ENCODE measurements at regions not wholly inside any gene's neighbourhood (a gene's known extent, or its start where the extent isn't known, plus 50 kb on each side); places are given as distances from the start of the nearest gene placed in this dataset.
"Not testable (repeated sequence)": the region's sequence is repeated elsewhere in the genome, so short reads cannot be mapped to it uniquely, and the experiment has no call there.

DNA sequence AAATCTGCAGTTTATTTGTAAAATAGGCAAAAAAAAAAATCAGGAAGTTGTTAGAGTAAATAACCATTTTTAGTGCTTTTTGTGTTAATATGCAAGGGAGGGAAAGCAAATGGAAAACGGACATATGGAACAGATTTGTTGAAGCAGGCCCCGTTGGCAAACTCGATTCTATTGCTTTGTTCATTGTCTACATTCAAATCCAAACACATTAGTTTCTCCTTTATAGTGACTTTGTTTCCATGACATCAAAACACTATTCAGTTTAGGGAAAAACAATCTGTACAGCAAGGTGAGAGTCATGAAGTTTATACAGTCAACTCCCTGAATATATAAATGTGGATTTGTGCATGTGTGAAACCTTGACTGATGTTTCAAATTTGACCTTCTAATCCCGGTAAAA is 142.2 kb downstream of the FAM47A start:
- Histone ChIP-seq H3K9ac (ENCODE audit: low read depth, low read length) (no peak overlapping the region), H3K4me1 (ENCODE audit: insufficient read depth, low read length) (no peaks in the 10 kb centered on the region), H3K36me3 (ENCODE audit: insufficient read depth, low read length) (no peaks in the 10 kb centered on the region), H3K9me3 (ENCODE audit: control insufficient read depth, insufficient read depth, low read length) (no peaks in the 10 kb centered on the region)

DNA sequence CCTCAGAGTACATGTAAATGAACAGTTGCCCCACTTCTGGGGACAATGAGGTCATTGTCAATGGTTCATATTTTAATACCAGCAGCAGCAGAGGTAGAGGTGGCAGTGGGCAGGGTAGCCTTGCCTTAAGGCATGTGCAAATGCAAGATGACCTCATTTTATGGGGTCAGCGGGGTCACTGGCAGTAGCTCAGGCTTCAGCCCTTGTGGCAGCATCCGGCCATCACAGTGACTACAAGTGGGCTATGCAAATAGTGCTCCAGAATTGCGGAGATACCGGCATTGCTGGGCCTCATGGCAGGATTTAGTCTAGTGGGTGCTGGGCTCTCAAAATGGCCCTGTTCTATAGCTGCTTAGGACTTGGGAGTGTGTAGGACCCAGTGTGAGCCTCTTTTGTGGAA is 144.7 kb downstream of the FAM47A start:
- Histone ChIP-seq H3K36me3 (ENCODE audit: insufficient read depth, low read length) (no peaks in the 10 kb centered on the region), H3K9me3 (ENCODE audit: control insufficient read depth, insufficient read depth, low read length) (no peaks in the 10 kb centered on the region), H3K9ac (ENCODE audit: low read depth, low read length) (no peak overlapping the region), H3K4me1 (ENCODE audit: insufficient read depth, low read length) (no peaks in the 10 kb centered on the region)

DNA sequence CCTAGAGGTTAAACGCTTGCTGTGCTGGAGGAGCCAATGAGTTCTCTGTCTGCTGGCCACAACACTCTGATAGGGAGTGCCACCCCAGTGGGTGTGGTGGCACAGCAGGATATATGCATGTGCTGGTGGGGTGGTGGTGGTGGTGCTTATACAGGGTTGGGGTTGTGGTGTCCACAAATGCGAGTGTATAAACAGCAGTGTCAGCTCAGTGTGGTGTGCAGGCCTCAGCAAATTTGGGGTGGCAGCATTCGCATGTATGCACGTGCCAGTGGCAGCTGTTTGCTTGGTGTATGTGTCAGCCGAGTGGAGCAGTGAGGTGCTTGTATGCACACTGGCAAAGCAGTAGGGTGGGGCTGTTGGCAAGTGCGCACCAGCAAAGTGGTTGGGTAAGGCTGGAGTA is 157.4 kb downstream of the FAM47A start:
- no peak overlapping the region for H3K9ac ChIP-seq (ENCODE audit: low read depth, low read length)
- H3K36me3 ChIP-seq (ENCODE audit: insufficient read depth, low read length): no peaks in the 10 kb centered on the region
- H3K4me1 ChIP-seq (ENCODE audit: insufficient read depth, low read length): 0 out of 2 replicates have a peak, but pooled peaks cover 6% of the 10 kb centered on the region
- peaks cover 4% of the 10 kb centered on the region for H3K9me3 ChIP-seq (ENCODE audit: control insufficient read depth, insufficient read depth, low read length)

DNA sequence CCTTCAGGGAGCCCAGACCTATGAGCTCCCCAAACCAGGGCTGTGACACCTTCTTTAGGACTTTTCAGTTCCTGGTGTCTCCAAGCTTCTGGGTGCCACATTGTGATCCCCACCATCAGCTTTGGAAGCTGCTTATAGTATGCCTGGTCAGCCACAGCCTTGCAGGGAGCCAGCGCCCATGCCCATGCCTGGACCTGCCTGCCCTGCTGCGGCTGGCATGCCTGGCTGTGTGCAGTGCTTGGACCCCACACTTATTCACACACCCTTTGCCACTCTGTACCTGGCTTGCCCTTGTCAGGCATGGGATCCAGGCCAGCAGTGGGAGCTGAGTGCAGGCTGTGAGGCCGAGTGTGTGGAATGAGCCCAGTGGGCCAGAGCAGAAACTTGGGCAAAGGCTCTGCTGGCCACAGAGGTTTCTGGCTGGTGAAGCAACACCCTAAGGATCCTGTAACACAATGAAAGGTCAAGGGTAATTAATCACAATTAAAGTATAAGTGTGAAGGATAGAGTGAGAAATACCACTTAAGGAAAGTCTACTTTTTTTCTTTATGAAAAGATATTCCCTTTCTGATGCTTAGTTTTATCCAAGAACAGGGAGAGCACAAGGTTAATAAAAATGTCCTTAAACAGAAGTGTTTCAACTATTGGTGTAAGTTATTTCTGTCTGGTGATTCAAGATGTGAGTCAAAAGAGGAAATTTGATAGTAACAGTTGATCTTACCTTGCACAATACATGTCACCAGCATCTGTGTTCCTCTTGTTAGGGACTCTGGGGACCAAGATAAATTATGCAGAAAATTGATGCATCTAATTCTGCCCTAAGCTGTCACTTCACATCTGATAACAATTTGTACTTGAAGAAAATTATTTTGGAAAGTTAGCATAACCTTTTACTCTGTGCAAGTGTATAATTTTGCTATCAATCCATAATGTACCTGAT is 161.8 kb downstream of the FAM47A start:
- Histone ChIP-seq H3K36me3 (ENCODE audit: insufficient read depth, low read length) (no peaks in the 10 kb centered on the region), H3K4me1 (ENCODE audit: insufficient read depth, low read length) (0 out of 2 replicates have a peak, but pooled peaks cover 6% of the 10 kb centered on the region), H3K9ac (ENCODE audit: low read depth, low read length) (no peak overlapping the region), H3K9me3 (ENCODE audit: control insufficient read depth, insufficient read depth, low read length) (no peaks in the 10 kb centered on the region)

DNA sequence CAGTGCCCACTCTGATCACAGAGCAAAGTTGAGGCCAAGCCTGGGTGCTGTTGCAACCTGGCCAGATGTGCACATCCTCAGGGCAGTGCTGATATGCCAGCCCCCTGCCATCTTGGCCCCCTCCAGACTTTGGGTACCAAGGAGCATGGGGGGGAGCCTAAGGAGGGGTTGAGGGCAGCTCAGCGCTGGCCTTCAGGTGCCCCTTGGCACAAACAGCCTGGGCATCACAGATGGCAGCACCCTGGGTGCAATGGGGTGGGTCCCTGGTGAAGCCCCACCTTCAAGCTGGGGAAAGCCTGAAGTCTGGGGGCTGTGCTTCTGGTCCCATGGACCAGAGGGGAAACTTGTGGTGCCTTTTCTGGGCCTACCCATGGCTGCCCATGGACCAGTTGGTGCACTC is 163.0 kb downstream of the FAM47A start:
- Histone ChIP-seq H3K9ac (ENCODE audit: low read depth, low read length) (no peak overlapping the region), H3K9me3 (ENCODE audit: control insufficient read depth, insufficient read depth, low read length) (no peaks in the 10 kb centered on the region), H3K4me1 (ENCODE audit: insufficient read depth, low read length) (no peaks in the 10 kb centered on the region), H3K36me3 (ENCODE audit: insufficient read depth, low read length) (no peaks in the 10 kb centered on the region; the same call in 1 of the 2 replicates)

DNA sequence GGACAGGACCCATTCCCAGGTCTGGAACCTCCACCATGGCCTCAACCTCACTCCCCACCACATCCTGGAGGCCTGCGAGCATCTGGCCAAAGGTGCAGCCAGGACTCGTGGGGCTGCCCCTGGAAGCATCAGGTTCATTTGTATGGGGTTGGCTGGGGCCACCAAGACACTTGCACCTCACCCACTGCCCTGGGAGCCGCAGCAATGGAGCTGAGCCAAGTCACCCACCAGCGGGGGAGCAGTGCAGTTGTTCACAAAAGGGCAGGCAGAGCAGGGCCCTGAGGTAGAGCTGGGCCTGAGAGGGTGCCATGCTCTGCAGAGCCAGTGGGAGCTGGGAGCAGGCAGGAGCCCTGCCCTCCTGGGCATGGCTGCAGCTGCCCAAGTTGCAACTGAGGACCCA is 163.5 kb downstream of the FAM47A start:
- Histone ChIP-seq H3K9ac (ENCODE audit: low read depth, low read length) (no peak overlapping the region), H3K9me3 (ENCODE audit: control insufficient read depth, insufficient read depth, low read length) (no peaks in the 10 kb centered on the region), H3K4me1 (ENCODE audit: insufficient read depth, low read length) (no peaks in the 10 kb centered on the region), H3K36me3 (ENCODE audit: insufficient read depth, low read length) (no peaks in the 10 kb centered on the region; the same call in 1 of the 2 replicates)

DNA sequence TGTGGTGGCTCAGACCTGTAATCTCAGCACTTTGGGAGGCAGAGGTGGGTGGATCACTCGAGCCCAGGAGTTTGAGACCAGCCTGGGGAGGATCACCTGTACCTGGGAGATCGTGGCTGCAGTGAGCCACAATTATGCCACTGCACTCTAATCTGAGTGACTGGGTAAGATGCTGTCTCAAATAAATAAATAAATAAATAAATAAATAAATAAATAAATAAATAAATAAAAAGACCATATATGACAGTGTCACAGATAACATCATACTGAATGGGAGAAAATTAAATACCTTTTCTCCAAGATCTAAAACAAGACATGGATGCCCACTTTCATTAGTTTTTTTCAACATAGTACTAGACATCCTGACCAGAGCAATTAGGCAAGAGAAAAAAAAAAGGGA is 182.8 kb downstream of the FAM47A start:
- H3K9ac ChIP-seq (ENCODE audit: low read depth, low read length): no peak overlapping the region
- no peaks in the 10 kb centered on the region for H3K4me1 ChIP-seq (ENCODE audit: insufficient read depth, low read length)
- H3K9me3 ChIP-seq (ENCODE audit: control insufficient read depth, insufficient read depth, low read length): peaks cover 10% of the 10 kb centered on the region; the same call in 1 of the 2 replicates
- H3K36me3 ChIP-seq (ENCODE audit: insufficient read depth, low read length): no peaks in the 10 kb centered on the region

DNA sequence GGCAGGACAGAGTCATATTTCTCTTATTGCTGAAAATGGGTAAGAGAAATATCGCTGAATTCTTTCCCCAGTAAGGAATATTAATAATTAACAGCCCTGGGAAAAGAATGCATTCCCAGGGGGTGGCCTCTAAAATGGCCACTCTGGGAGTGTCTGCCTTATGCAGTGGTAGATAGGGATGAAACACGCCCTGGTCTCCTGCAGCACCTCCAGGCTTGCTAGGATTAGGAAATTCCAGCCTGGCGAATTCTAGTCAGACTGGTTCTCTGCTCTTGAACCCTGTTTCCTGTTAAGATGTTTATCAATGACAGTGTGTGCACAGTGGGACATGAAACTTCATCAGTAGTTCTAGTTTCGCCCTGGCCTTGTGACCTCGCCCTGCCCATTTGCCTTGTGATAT is 205.9 kb downstream of the FAM47A start:
- not testable (repeated sequence) for H3K36me3 ChIP-seq (ENCODE audit: insufficient read depth, low read length); H3K9ac ChIP-seq (ENCODE audit: low read depth, low read length); H3K4me1 ChIP-seq (ENCODE audit: insufficient read depth, low read length); H3K9me3 ChIP-seq (ENCODE audit: control insufficient read depth, insufficient read depth, low read length)

DNA sequence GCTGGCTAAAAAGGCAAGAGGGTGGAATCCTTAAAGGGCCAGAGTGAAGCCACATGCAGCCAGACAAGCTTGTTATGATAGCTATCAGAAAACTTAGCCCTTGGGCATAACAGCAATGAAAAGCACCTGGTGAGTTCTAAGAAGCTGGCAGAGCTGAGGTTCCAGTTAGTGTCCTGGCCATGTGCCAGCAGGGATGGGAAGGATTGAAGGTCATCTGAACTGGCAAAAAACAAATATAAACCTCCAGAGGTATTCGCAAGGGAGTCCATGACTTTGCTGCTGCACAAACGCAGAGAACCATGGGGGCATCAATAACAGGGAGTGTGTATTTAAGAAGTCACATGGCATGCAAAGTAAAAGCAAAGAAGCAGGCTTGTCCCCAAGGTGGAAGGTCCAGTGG is 208.9 kb downstream of the FAM47A start:
- H3K9me3 ChIP-seq (ENCODE audit: control insufficient read depth, insufficient read depth, low read length): peaks cover 12% of the 10 kb centered on the region; the same call in 1 of the 2 replicates
- H3K4me1 ChIP-seq (ENCODE audit: insufficient read depth, low read length): no peaks in the 10 kb centered on the region
- H3K36me3 ChIP-seq (ENCODE audit: insufficient read depth, low read length): no peaks in the 10 kb centered on the region; the same call in 1 of the 2 replicates
- H3K9ac ChIP-seq (ENCODE audit: low read depth, low read length): no peak overlapping the region

DNA sequence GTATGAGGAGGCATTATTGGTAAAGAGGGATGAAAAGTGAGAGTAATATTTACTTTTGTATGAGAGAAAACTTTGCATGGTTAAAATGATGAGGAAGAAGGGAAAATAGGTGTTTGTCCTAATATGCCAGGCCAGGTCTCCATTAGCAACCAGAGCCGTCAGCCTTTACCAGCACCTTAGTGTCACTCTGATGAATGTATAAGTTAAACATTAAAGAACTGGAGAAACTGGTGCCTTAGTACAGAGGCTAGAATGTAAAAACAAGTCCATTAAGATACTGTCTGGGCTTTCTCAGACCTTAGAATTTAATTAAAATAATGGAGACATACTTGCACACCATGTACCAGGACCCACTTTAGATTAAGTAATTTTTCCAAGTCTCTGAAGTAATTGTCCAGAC is 222.3 kb downstream of the FAM47A start:
- Histone ChIP-seq H3K9me3 (ENCODE audit: control insufficient read depth, insufficient read depth, low read length) (no peaks in the 10 kb centered on the region), H3K36me3 (ENCODE audit: insufficient read depth, low read length) (no peaks in the 10 kb centered on the region), H3K4me1 (ENCODE audit: insufficient read depth, low read length) (peaks cover 29% of the 10 kb centered on the region), H3K9ac (ENCODE audit: low read depth, low read length) (no peak overlapping the region)

DNA sequence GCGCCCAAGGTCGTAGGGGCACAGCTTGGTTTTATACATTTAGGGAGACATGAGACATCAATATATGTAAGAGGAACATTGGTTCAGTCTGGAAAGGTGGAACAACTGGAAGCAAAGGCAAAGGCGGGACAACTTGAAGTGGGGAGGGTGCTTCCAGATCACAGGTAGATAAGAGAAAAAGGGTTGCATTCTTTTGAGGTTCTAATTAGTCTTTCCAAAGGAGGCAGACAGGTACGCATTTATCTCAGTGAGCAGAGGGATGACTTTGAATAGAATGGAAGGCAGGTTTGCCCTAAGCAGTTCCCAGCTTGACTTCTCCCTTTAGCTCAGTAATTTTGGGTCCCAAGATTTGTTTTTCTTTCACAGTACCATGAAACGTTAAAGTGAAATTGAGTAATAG is 223.2 kb downstream of the FAM47A start:
- H3K9me3 ChIP-seq (ENCODE audit: control insufficient read depth, insufficient read depth, low read length): no peaks in the 10 kb centered on the region
- H3K9ac ChIP-seq (ENCODE audit: low read depth, low read length): no peak overlapping the region
- H3K4me1 ChIP-seq (ENCODE audit: insufficient read depth, low read length): peaks cover 29% of the 10 kb centered on the region
- H3K36me3 ChIP-seq (ENCODE audit: insufficient read depth, low read length): no peaks in the 10 kb centered on the region

DNA sequence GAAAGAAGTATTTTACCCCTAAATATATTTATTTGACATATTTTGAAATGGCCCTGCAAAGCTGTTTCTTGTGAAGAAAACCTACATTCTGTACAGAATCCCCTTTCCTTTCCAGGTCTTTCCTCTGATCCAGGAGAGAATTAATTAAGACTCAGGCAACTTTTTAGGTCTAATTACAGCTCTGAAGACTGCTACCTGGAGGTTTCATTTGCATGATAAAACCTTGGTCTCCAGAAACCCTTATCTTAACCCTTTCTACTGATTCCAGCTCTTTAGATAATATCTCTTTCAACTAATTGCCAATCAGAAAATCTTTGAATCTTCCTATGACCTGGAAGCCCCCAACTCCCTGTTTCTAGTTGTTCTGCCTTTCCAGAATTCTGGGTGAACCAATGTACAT is 224.0 kb downstream of the FAM47A start:
- H3K9ac ChIP-seq (ENCODE audit: low read depth, low read length): no peak overlapping the region
- H3K36me3 ChIP-seq (ENCODE audit: insufficient read depth, low read length): no peaks in the 10 kb centered on the region
- H3K9me3 ChIP-seq (ENCODE audit: control insufficient read depth, insufficient read depth, low read length): no peaks in the 10 kb centered on the region; the same call in 1 of the 2 replicates
- peaks cover 29% of the 10 kb centered on the region for H3K4me1 ChIP-seq (ENCODE audit: insufficient read depth, low read length)

DNA sequence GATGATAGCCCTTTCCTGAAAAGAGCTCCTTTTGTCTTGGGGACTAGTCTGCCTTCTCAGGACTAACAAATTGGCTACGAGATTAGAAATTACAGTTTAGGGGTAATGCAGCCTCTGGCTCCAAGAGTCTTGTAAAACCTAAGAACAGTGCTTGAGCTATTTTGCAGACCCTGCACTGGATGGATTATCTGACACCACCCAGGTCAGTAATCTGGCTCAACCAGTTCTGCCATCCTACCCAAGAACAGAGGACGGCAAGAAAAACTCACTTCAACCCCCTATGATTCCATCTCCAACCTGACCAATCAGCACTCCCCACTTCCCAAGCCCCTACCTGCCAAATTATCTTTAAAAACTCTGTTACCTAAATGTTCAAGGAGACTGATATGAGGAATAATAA is 225.1 kb downstream of the FAM47A start:
- H3K9me3 ChIP-seq (ENCODE audit: control insufficient read depth, insufficient read depth, low read length): no peaks in the 10 kb centered on the region; the same call in 1 of the 2 replicates
- no peaks in the 10 kb centered on the region for H3K36me3 ChIP-seq (ENCODE audit: insufficient read depth, low read length)
- H3K4me1 ChIP-seq (ENCODE audit: insufficient read depth, low read length): peaks cover 29% of the 10 kb centered on the region
- H3K9ac ChIP-seq (ENCODE audit: low read depth, low read length): no peak overlapping the region

DNA sequence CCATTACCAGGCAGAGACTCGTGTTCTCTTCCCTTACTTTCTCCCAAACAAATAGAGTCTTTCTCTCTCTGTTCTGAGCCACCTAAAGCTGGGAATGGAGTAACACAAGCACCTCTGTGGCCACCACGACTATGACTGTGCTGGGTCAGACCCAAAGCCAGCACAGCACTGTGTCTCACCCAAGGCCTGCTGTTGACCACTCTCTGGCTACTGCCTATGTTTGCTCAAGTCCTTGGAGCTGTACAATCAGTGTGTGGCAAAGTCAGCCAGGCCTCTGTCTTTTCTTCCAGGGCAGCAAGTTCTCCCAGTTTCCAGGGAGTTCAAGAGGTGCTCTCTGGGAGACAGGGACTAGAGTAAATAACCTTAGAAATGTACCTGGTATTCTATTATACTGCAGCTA is 239.4 kb downstream of the FAM47A start:
- H3K9me3 ChIP-seq (ENCODE audit: control insufficient read depth, insufficient read depth, low read length): no peaks in the 10 kb centered on the region
- no peaks in the 10 kb centered on the region for H3K4me1 ChIP-seq (ENCODE audit: insufficient read depth, low read length)
- no peak overlapping the region for H3K9ac ChIP-seq (ENCODE audit: low read depth, low read length)
- H3K36me3 ChIP-seq (ENCODE audit: insufficient read depth, low read length): no peaks in the 10 kb centered on the region

DNA sequence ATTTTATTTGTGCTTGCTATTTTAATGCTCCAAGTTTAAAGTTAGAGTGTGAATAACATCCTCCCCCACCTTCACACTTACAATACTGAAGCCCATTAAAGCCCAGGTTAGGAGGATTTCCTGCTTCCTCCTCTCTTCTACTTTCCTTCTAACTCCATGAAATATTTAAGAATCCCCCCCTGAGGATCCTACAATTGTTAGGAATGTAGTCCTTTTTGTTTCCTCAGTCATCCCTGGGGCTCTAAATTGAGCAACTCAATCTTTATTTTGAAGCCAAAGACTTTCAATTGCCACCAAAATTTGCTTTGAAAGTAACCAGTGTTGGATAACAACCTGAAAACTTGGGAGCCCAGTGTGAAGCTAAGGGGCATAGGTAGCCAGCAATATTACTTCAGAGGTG is 276.9 kb downstream of the FAM47A start:
- no peaks in the 10 kb centered on the region for H3K9me3 ChIP-seq (ENCODE audit: control insufficient read depth, insufficient read depth, low read length)
- no peaks in the 10 kb centered on the region for H3K36me3 ChIP-seq (ENCODE audit: insufficient read depth, low read length)
- H3K4me1 ChIP-seq (ENCODE audit: insufficient read depth, low read length): no peaks in the 10 kb centered on the region; the same call in none of the 2 replicates
- no peak overlapping the region for H3K9ac ChIP-seq (ENCODE audit: low read depth, low read length)
